K562 (cell line): ENCODE measurements at regions not wholly inside any gene's neighbourhood (a gene's known extent, or its start where the extent isn't known, plus 50 kb on each side); places are given as distances from the start of the nearest gene placed in this dataset.

ENCODE experiments used
- CBX8 ChIP-seq: fragments of 200-600 bp; sonication (generic); IDR thresholded peaks from 2 replicates; pipeline ENCODE4 v1.6.1; 2012; ENCODE audit warnings: borderline replicate concordance, mixed run types, low read depth, mild to moderate bottlenecking, moderate library complexity, mixed read lengths, low read length, control low read depth, inconsistent platforms; ENCODE audit not compliant: poor library complexity, severe bottlenecking; ENCODE audit errors: extremely low read depth
- HMG20B ChIP-seq: fragments of 250-450 bp; sonication (Bioruptor Pico); IDR thresholded peaks from 2 replicates; pipeline ENCODE4 v1.5.0; 2021; ENCODE audit warnings: mild to moderate bottlenecking
- KDM1A ChIP-seq, 2 experiments: fragments of 450-650 bp; IDR thresholded peaks; 2 replicates each; pipeline ENCODE4 v1.6.1; 2016; ENCODE audit warnings: mild to moderate bottlenecking in 2 of 2
- MED1 ChIP-seq: sonication (generic); formaldehyde crosslinking; IDR thresholded peaks from 2 replicates; pipeline ENCODE4 v1.8.1; 2023; ENCODE audit warnings: missing genetic modification reagents, borderline replicate concordance
- NFIC ChIP-seq: fragments of 450-650 bp; IDR thresholded peaks from 2 replicates; pipeline ENCODE4 v1.6.1; 2017; ENCODE audit warnings: mild to moderate bottlenecking, inconsistent platforms
- NR2C1 ChIP-seq, 2 experiments: fragments of 450-650 bp; IDR thresholded peaks; 2 replicates each; pipeline ENCODE4 v1.6.1; 2017; ENCODE audit warnings: mild to moderate bottlenecking in 2 of 2, antibody characterized with exemption in 1 of 2, inconsistent platforms in 1 of 2, missing compliant biosample characterization in 1 of 2, missing genetic modification characterization in 1 of 2
- PHB2 ChIP-seq: fragments of 450-650 bp; IDR thresholded peaks from 2 replicates; pipeline ENCODE4 v1.6.1; 2017; ENCODE audit warnings: low read depth
- TEAD4 ChIP-seq, 2 experiments: sonication (generic) in 1 of 2; formaldehyde crosslinking in 1 of 2; IDR thresholded peaks; 2 replicates each; pipeline versions ENCODE4 v1.6.1 to v1.8.0; 2012 to 2022; ENCODE audit warnings: borderline replicate concordance in 1 of 2, inconsistent platforms in 1 of 2, low read length in 1 of 2, mild to moderate bottlenecking in 1 of 2, missing genetic modification reagents in 1 of 2
- TOE1 ChIP-seq, 2 experiments: fragments of 450-650 bp in 1 of 2; sonication (generic) in 1 of 2; formaldehyde crosslinking in 1 of 2; IDR thresholded peaks; 2 replicates each; pipeline versions ENCODE4 v1.7.1 to v1.8.0; 2016 to 2022; ENCODE audit warnings: borderline replicate concordance in 2 of 2, mild to moderate bottlenecking in 2 of 2, antibody characterized with exemption in 1 of 2, inconsistent platforms in 1 of 2, low read depth in 1 of 2, missing genetic modification reagents in 1 of 2, moderate library complexity in 1 of 2
- ZNF431 ChIP-seq: sonication (generic); formaldehyde crosslinking; IDR thresholded peaks from 2 replicates; pipeline ENCODE4 v1.8.0; 2022; ENCODE audit warnings: mild to moderate bottlenecking, missing genetic modification reagents
- ZNF76 ChIP-seq: fragments of 250-450 bp; sonication (Bioruptor Pico); IDR thresholded peaks from 2 replicates; pipeline ENCODE4 v1.4.0; 2020; ENCODE audit warnings: mild to moderate bottlenecking, moderate library complexity, borderline replicate concordance
- TF ChIP-seq, protein P1 (sequence below), 2 experiments: fragments of 450-650 bp; conservative IDR thresholded peaks; 2 replicates each; pipeline ENCODE4 v1.6.1; 2017; ENCODE audit warnings: mild to moderate bottlenecking in 2 of 2, moderate library complexity in 2 of 2
- TF ChIP-seq, protein P2 (sequence below): sonication (generic); formaldehyde crosslinking; IDR thresholded peaks from 2 replicates; pipeline ENCODE4 v1.9.0; 2022; ENCODE audit warnings: mild to moderate bottlenecking, missing genetic modification reagents

DNA sequence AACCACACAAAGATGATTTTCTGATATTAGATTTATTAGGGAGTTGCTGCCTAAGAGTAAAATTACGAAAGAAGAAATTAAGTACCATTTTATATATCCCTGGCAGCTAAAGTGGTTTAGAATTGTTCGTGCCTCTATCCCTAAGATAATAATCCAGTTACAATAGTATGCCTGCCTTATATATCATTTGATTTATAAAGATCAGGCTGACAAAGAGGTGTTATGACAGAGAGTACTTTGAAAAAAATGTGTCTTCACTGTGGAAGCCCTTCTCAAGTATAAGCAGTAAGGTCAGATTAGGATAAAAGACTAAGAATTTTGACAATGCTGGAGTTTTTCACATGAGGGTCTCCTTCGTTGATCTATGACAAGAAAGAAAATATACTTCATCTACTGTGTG is 619.9 kb downstream of the ADGRL2 start:
- TF ChIP-seq, protein P1, sequence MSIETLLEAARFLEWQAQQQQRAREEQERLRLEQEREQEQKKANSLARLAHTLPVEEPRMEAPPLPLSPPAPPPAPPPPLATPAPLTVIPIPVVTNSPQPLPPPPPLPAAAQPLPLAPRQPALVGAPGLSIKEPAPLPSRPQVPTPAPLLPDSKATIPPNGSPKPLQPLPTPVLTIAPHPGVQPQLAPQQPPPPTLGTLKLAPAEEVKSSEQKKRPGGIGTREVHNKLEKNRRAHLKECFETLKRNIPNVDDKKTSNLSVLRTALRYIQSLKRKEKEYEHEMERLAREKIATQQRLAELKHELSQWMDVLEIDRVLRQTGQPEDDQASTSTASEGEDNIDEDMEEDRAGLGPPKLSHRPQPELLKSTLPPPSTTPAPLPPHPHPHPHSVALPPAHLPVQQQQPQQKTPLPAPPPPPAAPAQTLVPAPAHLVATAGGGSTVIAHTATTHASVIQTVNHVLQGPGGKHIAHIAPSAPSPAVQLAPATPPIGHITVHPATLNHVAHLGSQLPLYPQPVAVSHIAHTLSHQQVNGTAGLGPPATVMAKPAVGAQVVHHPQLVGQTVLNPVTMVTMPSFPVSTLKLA (conservative IDR thresholded peaks at IDR 0.05): no peak
- no peak for TF ChIP-seq ZNF76 (CRISPR knock-in tag)
- TF ChIP-seq PHB2: no peak
- no peak for TF ChIP-seq CBX8
- no peak for TF ChIP-seq NFIC
- TF ChIP-seq HMG20B (CRISPR knock-in tag): no peak
- TF ChIP-seq TEAD4 (IDR thresholded peaks at IDR 0.05; ENCODE audit: low read length): no peak
- no peak for TF ChIP-seq TEAD4 (CRISPR knock-in tag; IDR thresholded peaks at IDR 0.05; ENCODE audit: borderline replicate concordance)
- TF ChIP-seq ZNF431 (CRISPR knock-in tag): no peak
- TF ChIP-seq, protein P2, sequence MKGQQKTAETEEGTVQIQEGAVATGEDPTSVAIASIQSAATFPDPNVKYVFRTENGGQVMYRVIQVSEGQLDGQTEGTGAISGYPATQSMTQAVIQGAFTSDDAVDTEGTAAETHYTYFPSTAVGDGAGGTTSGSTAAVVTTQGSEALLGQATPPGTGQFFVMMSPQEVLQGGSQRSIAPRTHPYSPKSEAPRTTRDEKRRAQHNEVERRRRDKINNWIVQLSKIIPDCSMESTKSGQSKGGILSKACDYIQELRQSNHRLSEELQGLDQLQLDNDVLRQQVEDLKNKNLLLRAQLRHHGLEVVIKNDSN (CRISPR knock-in tag): no peak
- TF ChIP-seq TOE1 (IDR thresholded peaks at IDR 0.05; ENCODE audit: borderline replicate concordance): no peak
- no peak for TF ChIP-seq TOE1 (CRISPR knock-in tag; IDR thresholded peaks at IDR 0.05; ENCODE audit: borderline replicate concordance, low read depth)
- TF ChIP-seq KDM1A (IDR thresholded peaks at IDR 0.05): no peak
- TF ChIP-seq NR2C1 (IDR thresholded peaks at IDR 0.05): no peak
- no peak for TF ChIP-seq NR2C1 (tag; IDR thresholded peaks at IDR 0.05)
- TF ChIP-seq MED1 (CRISPR knock-in tag): no peak
